ENCODE measurements at regions not wholly inside any gene's neighbourhood (a gene's known extent, or its start where the extent isn't known, plus 50 kb on each side); places are given as distances from the start of the nearest gene placed in this dataset.
A peak's percentile ranks its signal among the peaks of the same experiment; 100 is the strongest.

- TF ChIP-seq CTCF (IDR thresholded peaks at IDR 0.05 in 4 of 5, conservative IDR thresholded peaks at IDR 0.05 in 1 of 5) (peak; percentile 25 to 67 (median 45)), POLR2A (IDR thresholded peaks at IDR 0.05) (no peak)
Observed at GRCh38 chrX:9312922-9313867, 151.7 kb upstream of the TBL1X start.

All from gastrocnemius medialis (tissue), 4 donors.